GM12875 (cell line): ENCODE measurements at regions not wholly inside any gene's neighbourhood (a gene's known extent, or its start where the extent isn't known, plus 50 kb on each side); places are given as distances from the start of the nearest gene placed in this dataset.

Experiments used
- H3K4me3 ChIP-seq: one replicate; pipeline ENCODE4 v1.5.1; 2011; ENCODE audit warnings: low read depth, low read length, control low read depth
- CTCF ChIP-seq: IDR thresholded peaks from 2 replicates; pipeline ENCODE4 v1.5.1; 2011; ENCODE audit warnings: low read depth, mild to moderate bottlenecking, control low read depth, inconsistent platforms, low read length, moderate library complexity, borderline replicate concordance; ENCODE audit not compliant: insufficient read depth

DNA sequence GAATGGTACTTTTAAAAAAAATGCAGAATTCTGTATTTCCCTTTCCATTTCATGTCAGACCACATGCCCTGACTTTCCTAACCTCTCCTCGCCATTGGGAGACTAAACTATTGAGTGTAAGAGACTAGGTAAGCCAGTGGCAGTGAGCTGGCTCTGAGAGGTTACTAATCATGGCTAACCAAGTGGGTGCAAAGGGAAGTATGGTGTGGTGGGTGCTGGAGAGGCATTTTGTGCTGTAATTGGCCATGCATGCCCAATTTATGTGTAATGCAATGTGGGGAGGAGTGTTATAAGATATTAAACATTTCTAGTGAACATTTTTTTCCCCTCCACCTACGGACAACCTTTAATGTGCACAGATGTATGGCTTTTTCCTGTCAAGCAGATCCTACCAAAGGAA, 190.1 kb downstream of the LMO4 start:
- no peak overlapping the region for H3K4me3 ChIP-seq
- TF ChIP-seq CTCF: no peak

DNA sequence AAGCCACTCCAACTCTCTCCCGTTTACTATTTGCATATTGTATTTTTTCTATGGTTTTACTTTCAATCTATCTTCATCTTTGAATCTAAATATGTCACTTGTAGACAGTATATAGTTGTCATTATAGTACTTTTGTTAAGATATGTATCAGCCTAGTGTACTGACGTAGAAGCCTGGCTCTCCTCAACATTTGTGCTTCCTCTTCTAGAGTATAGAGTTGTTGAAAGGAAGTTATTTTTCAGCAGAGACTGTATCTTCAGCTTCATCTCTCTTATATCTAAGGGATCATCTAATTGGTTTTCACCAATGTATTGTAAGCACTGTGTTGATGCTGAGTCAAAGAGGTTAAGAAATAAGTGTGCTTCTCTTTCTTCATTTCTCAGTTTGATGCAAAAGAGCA, 192.8 kb downstream of the LMO4 start:
- no peak overlapping the region for H3K4me3 ChIP-seq
- TF ChIP-seq CTCF: no peak

DNA sequence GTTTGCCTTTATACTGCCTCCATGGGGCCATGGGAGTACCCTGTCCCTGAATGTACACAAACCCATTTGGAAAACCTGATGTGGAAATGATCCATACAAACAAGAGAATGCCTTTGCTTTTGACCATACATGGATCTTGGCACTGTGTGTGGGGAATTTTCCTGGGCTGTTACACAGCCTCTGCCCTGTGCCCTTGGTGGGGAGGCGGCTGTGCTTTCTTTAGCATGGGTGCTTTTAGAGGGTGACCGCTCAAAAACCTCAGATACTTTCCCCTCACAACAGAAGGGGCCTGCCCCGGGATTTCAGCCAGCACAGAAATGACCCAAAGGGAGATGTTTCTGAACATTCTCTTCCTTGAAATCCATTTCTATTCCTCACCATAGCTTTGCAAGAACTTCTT, 194.8 kb downstream of the LMO4 start:
- no peak overlapping the region for H3K4me3 ChIP-seq
- TF ChIP-seq CTCF: no peak

GRCh38 chr1:87524021-87524754, 195.5 kb downstream of the LMO4 start:
- no peak overlapping the region for H3K4me3 ChIP-seq
- TF ChIP-seq CTCF: no peak

- TF ChIP-seq CTCF: no peak
- no peak overlapping the region for H3K4me3 ChIP-seq
These were observed 200.3 kb downstream of the LMO4 start for GRCh38 chr1:87528754-87529517.

DNA sequence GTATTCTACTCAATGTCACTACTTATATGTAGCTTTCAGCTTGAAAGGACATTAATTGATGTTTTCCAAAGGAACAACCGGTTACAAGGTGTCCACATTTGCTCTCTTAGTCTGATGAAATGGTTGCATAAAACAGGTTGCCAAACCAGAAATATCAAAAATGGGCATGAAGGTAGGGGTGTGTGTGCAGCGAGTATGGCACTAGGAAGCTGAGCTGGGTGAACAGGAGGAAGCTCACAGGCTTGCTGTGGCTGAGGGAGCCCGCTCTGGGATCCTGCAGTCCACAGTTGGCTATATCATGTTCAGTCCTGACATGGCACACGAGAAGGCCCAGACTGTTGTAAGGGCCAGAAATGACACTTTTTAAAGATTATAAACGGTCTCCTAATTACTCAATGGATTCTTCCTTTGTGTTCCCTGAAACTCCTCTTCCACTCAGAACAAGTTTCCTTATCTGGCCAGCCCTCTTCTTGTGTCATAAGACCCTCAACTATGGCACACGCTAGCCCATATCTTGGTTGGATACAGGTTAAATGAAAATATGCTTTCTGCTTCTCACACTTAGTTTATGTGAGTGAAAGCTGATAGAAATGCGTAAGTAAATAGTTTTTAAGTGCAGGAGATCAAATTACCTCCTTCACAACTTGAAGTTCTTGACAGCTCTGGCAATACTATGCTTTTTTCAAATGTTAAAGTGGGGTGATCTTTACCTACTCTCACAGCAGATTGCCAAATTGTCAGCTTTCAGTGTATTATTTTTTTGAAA, 201.5 kb downstream of the LMO4 start:
- no peak overlapping the region for H3K4me3 ChIP-seq
- no peak for TF ChIP-seq CTCF
